ENCODE measurements at regions not wholly inside any gene's neighbourhood (a gene's known extent, or its start where the extent isn't known, plus 50 kb on each side); places are given as distances from the start of the nearest gene placed in this dataset.

DNA sequence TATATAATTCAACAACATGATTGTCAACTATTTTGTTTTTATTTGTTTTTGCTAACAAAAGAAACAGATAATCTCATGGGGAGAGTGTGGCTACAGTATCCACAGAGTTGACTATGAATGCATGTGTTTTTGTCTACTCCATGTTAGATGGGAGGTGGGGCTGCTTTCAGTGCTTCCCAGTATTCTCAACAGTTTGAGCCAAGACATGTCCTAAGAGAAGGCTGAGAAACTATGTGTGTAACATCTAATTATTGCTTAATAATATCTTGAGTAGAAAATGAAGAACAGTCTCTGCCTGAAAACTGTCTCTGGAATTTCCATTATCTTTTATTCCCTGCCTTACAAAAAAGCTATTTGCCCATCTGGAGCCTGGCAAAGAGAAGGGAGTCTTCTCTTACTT lies 178.8 kb upstream of the MMADHC start:
- TF ChIP-seq TAF1 (IDR thresholded peaks at IDR 0.05; ENCODE audit: borderline replicate concordance, low read depth, low read length) = no peak
- TF ChIP-seq POLR2A (IDR thresholded peaks at IDR 0.05; ENCODE audit: low read depth, low read length) = no peak
